ENCODE measurements at regions not wholly inside any gene's neighbourhood (a gene's known extent, or its start where the extent isn't known, plus 50 kb on each side); places are given as distances from the start of the nearest gene placed in this dataset.

- Mint-ChIP-seq H3K27ac (peak overlapping the region; percentile 20), H3K36me3 (ENCODE audit: low read depth) (peaks cover 5% of the 10 kb centered on the region), H3K27me3 (ENCODE audit: low read depth, poor library complexity) (peaks cover 16% of the 10 kb centered on the region), H3K4me3 (no peak overlapping the region), H3K4me1 (no peaks in the 10 kb centered on the region), H3K9me3 (peaks cover 28% of the 10 kb centered on the region)
- no peak for DNase-seq
- TF ChIP-seq CTCF (IDR thresholded peaks at IDR 0.05), result no peak
Measured at GRCh38 chr7:109094-109493, 83.3 kb upstream of the FAM20C start.

- Mint-ChIP-seq H3K9me3 (peaks cover 35% of the 10 kb centered on the region), H3K4me3 (no peak overlapping the region), H3K36me3 (ENCODE audit: low read depth) (peaks cover 5% of the 10 kb centered on the region), H3K27me3 (ENCODE audit: low read depth, poor library complexity) (peaks cover 11% of the 10 kb centered on the region), H3K4me1 (no peaks in the 10 kb centered on the region), H3K27ac (no peak overlapping the region)
- TF ChIP-seq CTCF (IDR thresholded peaks at IDR 0.05), result no peak
- no peak for DNase-seq
Measured at GRCh38 chr7:109898-110556, 82.3 kb upstream of the FAM20C start.

- H3K27me3 Mint-ChIP-seq (ENCODE audit: low read depth, poor library complexity), result peaks cover 11% of the 10 kb centered on the region
- no peak for TF ChIP-seq CTCF (IDR thresholded peaks at IDR 0.05)
- H3K4me1 Mint-ChIP-seq, result peaks cover 6% of the 10 kb centered on the region
- DNase-seq, result no peak
- no peak overlapping the region for H3K4me3 Mint-ChIP-seq
- H3K36me3 Mint-ChIP-seq (ENCODE audit: low read depth), result peaks cover 5% of the 10 kb centered on the region
- peaks cover 39% of the 10 kb centered on the region for H3K9me3 Mint-ChIP-seq
- H3K27ac Mint-ChIP-seq, result no peak overlapping the region
Measured at GRCh38 chr7:110557-111232, 81.7 kb upstream of the FAM20C start.

- TF ChIP-seq CTCF (IDR thresholded peaks at IDR 0.05), result no peak
- no peak for DNase-seq
- Mint-ChIP-seq H3K27me3 (ENCODE audit: low read depth, poor library complexity) (peaks cover 7% of the 10 kb centered on the region), H3K9me3 (peaks cover 39% of the 10 kb centered on the region), H3K4me1 (peaks cover 6% of the 10 kb centered on the region), H3K36me3 (ENCODE audit: low read depth) (peaks cover 5% of the 10 kb centered on the region), H3K27ac (no peak overlapping the region), H3K4me3 (no peak overlapping the region)
Measured at GRCh38 chr7:111591-111990, 80.8 kb upstream of the FAM20C start.

- H3K36me3 Mint-ChIP-seq (ENCODE audit: low read depth), result peaks cover 5% of the 10 kb centered on the region
- peaks cover 4% of the 10 kb centered on the region for H3K27me3 Mint-ChIP-seq (ENCODE audit: low read depth, poor library complexity)
- DNase-seq, result no peak
- H3K4me1 Mint-ChIP-seq, result peaks cover 7% of the 10 kb centered on the region
- H3K27ac Mint-ChIP-seq, result no peak overlapping the region
- no peak for TF ChIP-seq CTCF (IDR thresholded peaks at IDR 0.05)
- H3K9me3 Mint-ChIP-seq, result peaks cover 39% of the 10 kb centered on the region
- H3K4me3 Mint-ChIP-seq, result no peak overlapping the region
Measured at GRCh38 chr7:112881-113280, 79.5 kb upstream of the FAM20C start.

All from nephron progenitor cell (in vitro differentiated cells).